Esophagus muscularis mucosa (tissue), 4 donors: ENCODE measurements at regions not wholly inside any gene's neighbourhood (a gene's known extent, or its start where the extent isn't known, plus 50 kb on each side); places are given as distances from the start of the nearest gene placed in this dataset.

Experiments used
- EP300 ChIP-seq: sonication (generic); formaldehyde crosslinking; IDR thresholded peaks from one replicate; pipeline ENCODE4 v1.6.1; 2017; ENCODE audit warnings: antibody characterized with exemption
- POLR2A ChIP-seq: fragments of 450-650 bp; IDR thresholded peaks from one replicate; pipeline ENCODE4 v1.6.1; 2017; ENCODE audit warnings: antibody characterized with exemption, moderate library complexity, mild to moderate bottlenecking, low read depth
- POLR2AphosphoS5 ChIP-seq, 2 donors: sonication (generic); formaldehyde crosslinking; IDR thresholded peaks; one replicate each; pipeline ENCODE4 v1.6.1; 2017; ENCODE audit warnings: antibody characterized with exemption in 2 of 2
- TF ChIP-seq, protein P1 (sequence below), 3 experiments: fragments of 200-600 bp in 2 of 3; fragments of 450-650 bp in 1 of 3; sonication (generic) in 2 of 3; IDR thresholded peaks; one replicate each; pipeline ENCODE4 v1.5.1; 2017 to 2019; ENCODE audit warnings: antibody characterized with exemption in 3 of 3, mild to moderate bottlenecking in 2 of 3, moderate library complexity in 1 of 3

DNA sequence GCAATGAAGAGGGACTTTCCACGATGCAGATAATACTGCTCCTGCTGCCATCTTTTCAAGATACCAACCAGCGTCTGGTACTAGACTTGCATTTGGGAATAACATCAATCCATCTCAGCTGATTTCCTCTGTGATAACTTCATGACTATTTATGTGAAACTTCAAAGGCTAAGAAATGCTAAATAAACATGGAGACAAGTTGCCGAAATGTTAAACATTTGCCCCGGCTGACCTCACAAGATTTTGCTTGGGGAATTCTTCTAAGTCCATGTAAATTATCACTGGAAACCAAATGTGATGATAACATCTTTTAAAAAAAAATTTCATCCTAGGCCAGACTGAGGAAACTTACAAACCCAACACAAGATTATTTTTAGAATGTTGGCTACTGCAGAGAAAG is 185.8 kb upstream of the PRICKLE2 start:
- TF ChIP-seq, protein P1, sequence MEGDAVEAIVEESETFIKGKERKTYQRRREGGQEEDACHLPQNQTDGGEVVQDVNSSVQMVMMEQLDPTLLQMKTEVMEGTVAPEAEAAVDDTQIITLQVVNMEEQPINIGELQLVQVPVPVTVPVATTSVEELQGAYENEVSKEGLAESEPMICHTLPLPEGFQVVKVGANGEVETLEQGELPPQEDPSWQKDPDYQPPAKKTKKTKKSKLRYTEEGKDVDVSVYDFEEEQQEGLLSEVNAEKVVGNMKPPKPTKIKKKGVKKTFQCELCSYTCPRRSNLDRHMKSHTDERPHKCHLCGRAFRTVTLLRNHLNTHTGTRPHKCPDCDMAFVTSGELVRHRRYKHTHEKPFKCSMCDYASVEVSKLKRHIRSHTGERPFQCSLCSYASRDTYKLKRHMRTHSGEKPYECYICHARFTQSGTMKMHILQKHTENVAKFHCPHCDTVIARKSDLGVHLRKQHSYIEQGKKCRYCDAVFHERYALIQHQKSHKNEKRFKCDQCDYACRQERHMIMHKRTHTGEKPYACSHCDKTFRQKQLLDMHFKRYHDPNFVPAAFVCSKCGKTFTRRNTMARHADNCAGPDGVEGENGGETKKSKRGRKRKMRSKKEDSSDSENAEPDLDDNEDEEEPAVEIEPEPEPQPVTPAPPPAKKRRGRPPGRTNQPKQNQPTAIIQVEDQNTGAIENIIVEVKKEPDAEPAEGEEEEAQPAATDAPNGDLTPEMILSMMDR (IDR thresholded peaks at IDR 0.05), result no peak
- TF ChIP-seq POLR2AphosphoS5 (IDR thresholded peaks at IDR 0.05) (no peak), POLR2A (no peak), EP300 (no peak)
